Esophagus muscularis mucosa (tissue), 3 donors: ENCODE measurements at regions not wholly inside any gene's neighbourhood (a gene's known extent, or its start where the extent isn't known, plus 50 kb on each side); places are given as distances from the start of the nearest gene placed in this dataset.

Experiments used
- CTCF ChIP-seq, 3 experiments: fragments of 200-600 bp in 2 of 3; fragments of 450-650 bp in 1 of 3; sonication (generic) in 2 of 3; IDR thresholded peaks; one replicate each; pipeline ENCODE4 v1.5.1; 2017 to 2019; ENCODE audit warnings: antibody characterized with exemption in 3 of 3, mild to moderate bottlenecking in 2 of 3, moderate library complexity in 1 of 3
- POLR2A ChIP-seq: fragments of 450-650 bp; IDR thresholded peaks from one replicate; pipeline ENCODE4 v1.6.1; 2017; ENCODE audit warnings: antibody characterized with exemption, moderate library complexity, mild to moderate bottlenecking, low read depth

GRCh38 chr6:85913001-85913400 is 270.3 kb upstream of the SYNCRIP start:
- TF ChIP-seq CTCF (IDR thresholded peaks at IDR 0.05) (no peak), POLR2A (no peak)
